GM19023 (cell line): ENCODE measurements at regions not wholly inside any gene's neighbourhood (a gene's known extent, or its start where the extent isn't known, plus 50 kb on each side); places are given as distances from the start of the nearest gene placed in this dataset.

ENCODE experiments used
- ATAC-seq: cut with Tn5 transposase; IDR thresholded peaks from one replicate; pipeline ENCODE4 v1.9.1; 2021; ENCODE audit warnings: mild to moderate bottlenecking, moderate library complexity; ENCODE audit not compliant: unreplicated experiment

GRCh38 chr6:20312606-20313005 is 89.1 kb upstream of the E2F3 start:
- no peak for ATAC-seq

- ATAC-seq, result no peak
Measured at GRCh38 chr6:20313051-20313450, 88.6 kb upstream of the E2F3 start.

GRCh38 chr6:20313960-20314530 is 87.6 kb upstream of the E2F3 start:
- no peak for ATAC-seq

- no peak for ATAC-seq
Measured at GRCh38 chr6:20314866-20315845, 86.5 kb upstream of the E2F3 start.

- ATAC-seq, result no peak
Measured at GRCh38 chr6:20317430-20317829, 84.2 kb upstream of the E2F3 start.

GRCh38 chr6:20318851-20319387 is 82.8 kb upstream of the E2F3 start:
- no peak for ATAC-seq

GRCh38 chr6:20319520-20320357 is 81.9 kb upstream of the E2F3 start:
- peak; percentile 97 for ATAC-seq

- no peak for ATAC-seq
Measured at GRCh38 chr6:20325641-20326421, 75.8 kb upstream of the E2F3 start.

GRCh38 chr6:20326422-20326728 is 75.3 kb upstream of the E2F3 start:
- no peak for ATAC-seq

- no peak for ATAC-seq
Measured at GRCh38 chr6:20327141-20327540, 74.5 kb upstream of the E2F3 start.

- no peak for ATAC-seq
Measured at GRCh38 chr6:20328266-20328923, 73.3 kb upstream of the E2F3 start.

- ATAC-seq, result no peak
Measured at GRCh38 chr6:20328924-20329300, 72.8 kb upstream of the E2F3 start.

GRCh38 chr6:20331042-20331441 is 70.6 kb upstream of the E2F3 start:
- no peak for ATAC-seq

- no peak for ATAC-seq
Measured at GRCh38 chr6:20331625-20332024, 70.1 kb upstream of the E2F3 start.

GRCh38 chr6:20332441-20333006 is 69.2 kb upstream of the E2F3 start:
- no peak for ATAC-seq

GRCh38 chr6:20333721-20334269 is 67.9 kb upstream of the E2F3 start:
- ATAC-seq, result no peak

- ATAC-seq, result no peak
Measured at GRCh38 chr6:20334334-20334733, 67.3 kb upstream of the E2F3 start.

GRCh38 chr6:20334962-20335361 is 66.7 kb upstream of the E2F3 start:
- no peak for ATAC-seq

GRCh38 chr6:20335872-20336271 is 65.8 kb upstream of the E2F3 start:
- ATAC-seq, result no peak
